HTR-8/SVneo (cell line): ENCODE measurements at regions not wholly inside any gene's neighbourhood (a gene's known extent, or its start where the extent isn't known, plus 50 kb on each side); places are given as distances from the start of the nearest gene placed in this dataset.
"Not testable (repeated sequence)": the region's sequence is repeated elsewhere in the genome, so short reads cannot be mapped to it uniquely, and the experiment has no call there.

Experiments used
- DNase-seq: peaks from one replicate; pipeline ENCODE4 v3.0.0; 2011; ENCODE audit warnings: low spot score, mixed read lengths; ENCODE audit not compliant: insufficient read length
- FAIRE-seq: peaks from 2 replicates; lab custom pipeline; 2011; peaks lifted over from hg19 to GRCh38; lab: Jason Lieb, UNC

- no peak for FAIRE-seq
- no peak for DNase-seq
Measured at GRCh38 chr9:13845460-13845859, 468.5 kb downstream of the NFIB start.

GRCh38 chr9:13841746-13842462, 472.0 kb downstream of the NFIB start:
- FAIRE-seq (no peak), DNase-seq (no peak)

- no peak for FAIRE-seq
- DNase-seq, result no peak
Measured at GRCh38 chr9:13832446-13832845, 481.5 kb downstream of the NFIB start.

- no peak for FAIRE-seq
Measured at GRCh38 chr9:13823026-13823425, 490.9 kb downstream of the NFIB start.

GRCh38 chr9:13817754-13818278, 496.1 kb downstream of the NFIB start:
- FAIRE-seq (no peak), DNase-seq (no peak)

More at GRCh38 chr9:13823026-13823425, 490.9 kb downstream of the NFIB start:
- no peak for DNase-seq

- no peak for FAIRE-seq
- no peak for DNase-seq
Measured at GRCh38 chr9:13816837-13817236, 497.1 kb downstream of the NFIB start.

- FAIRE-seq (no peak), DNase-seq (no peak)
Measured at GRCh38 chr9:13814647-13815400, 499.1 kb downstream of the NFIB start.

GRCh38 chr9:13811876-13812275, 502.1 kb downstream of the NFIB start:
- DNase-seq (no peak), FAIRE-seq (no peak)

GRCh38 chr9:13810510-13810909, 503.4 kb downstream of the NFIB start:
- no peak for FAIRE-seq
- DNase-seq, result no peak

- DNase-seq, result no peak
- FAIRE-seq, result no peak
Measured at GRCh38 chr9:13809401-13809800, 504.5 kb downstream of the NFIB start.

GRCh38 chr9:13807118-13807517, 506.8 kb downstream of the NFIB start:
- no peak for FAIRE-seq

GRCh38 chr9:13806714-13807113, 507.2 kb downstream of the NFIB start:
- DNase-seq (no peak), FAIRE-seq (no peak)

More at GRCh38 chr9:13807118-13807517, 506.8 kb downstream of the NFIB start:
- DNase-seq, result no peak

GRCh38 chr9:13805546-13805945, 508.4 kb downstream of the NFIB start:
- FAIRE-seq (no peak), DNase-seq (no peak)

- FAIRE-seq (no peak), DNase-seq (no peak)
Measured at GRCh38 chr9:13804532-13804931, 509.4 kb downstream of the NFIB start.

GRCh38 chr9:13800776-13801175, 513.2 kb downstream of the NFIB start:
- FAIRE-seq (no peak), DNase-seq (no peak)

- FAIRE-seq, result not testable (repeated sequence)
Measured at GRCh38 chr9:13797701-13798100, 516.2 kb downstream of the NFIB start.

GRCh38 chr9:13791816-13792215, 512.3 kb upstream of the MPDZ start:
- no peak for FAIRE-seq

More at GRCh38 chr9:13797701-13798100, 516.2 kb downstream of the NFIB start:
- DNase-seq, result not testable (repeated sequence)

GRCh38 chr9:13790055-13790454, 510.6 kb upstream of the MPDZ start:
- DNase-seq (no peak), FAIRE-seq (no peak)

More at GRCh38 chr9:13791816-13792215, 512.3 kb upstream of the MPDZ start:
- no peak for DNase-seq

- DNase-seq, result no peak
- FAIRE-seq, result no peak
Measured at GRCh38 chr9:13787234-13787833, 507.8 kb upstream of the MPDZ start.

- FAIRE-seq (no peak), DNase-seq (no peak)
Measured at GRCh38 chr9:13786711-13787110, 507.2 kb upstream of the MPDZ start.

GRCh38 chr9:13786131-13786530, 506.6 kb upstream of the MPDZ start:
- DNase-seq, result no peak
- FAIRE-seq, result no peak
